NCI-H2196 treated with DMSO at 0.1 percent for 48 hours (cell line): ENCODE measurements at regions not wholly inside any gene's neighbourhood (a gene's known extent, or its start where the extent isn't known, plus 50 kb on each side); places are given as distances from the start of the nearest gene placed in this dataset.
A peak's percentile ranks its signal among the peaks of the same experiment; 100 is the strongest.

Experiments
- DNase-seq: peaks from one replicate; lab custom pipeline; 2025; ENCODE audit not compliant: unreplicated experiment; lab: John Stamatoyannopoulos, UW

DNA sequence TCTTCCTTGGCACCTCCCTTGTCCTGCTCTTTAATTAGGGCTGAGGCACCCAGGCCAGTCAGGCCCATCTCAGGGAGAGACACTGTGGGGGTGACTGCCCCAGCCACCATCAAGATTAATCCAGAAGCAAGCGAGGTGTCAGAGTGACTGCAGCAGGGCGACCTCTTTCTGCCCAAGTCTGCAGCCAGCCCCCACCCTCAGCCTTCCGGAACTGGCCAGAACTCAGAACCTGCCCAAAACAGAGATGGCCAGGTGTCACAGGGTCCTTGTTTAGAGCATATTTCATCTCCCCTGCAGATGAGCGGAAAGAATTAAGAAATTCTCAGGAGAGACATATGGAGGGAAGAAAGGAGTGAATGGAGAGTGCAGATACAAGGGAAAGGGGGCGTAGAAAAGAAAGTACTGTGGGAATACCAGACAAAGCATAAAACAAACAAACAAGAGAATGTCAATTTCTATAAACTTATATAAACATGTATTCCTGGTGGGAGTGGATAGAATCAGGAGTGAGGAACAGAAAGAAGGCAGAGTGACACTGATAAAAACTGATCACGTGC lies 188.8 kb upstream of the NRP1 start:
- DNase-seq, result no peak

DNA sequence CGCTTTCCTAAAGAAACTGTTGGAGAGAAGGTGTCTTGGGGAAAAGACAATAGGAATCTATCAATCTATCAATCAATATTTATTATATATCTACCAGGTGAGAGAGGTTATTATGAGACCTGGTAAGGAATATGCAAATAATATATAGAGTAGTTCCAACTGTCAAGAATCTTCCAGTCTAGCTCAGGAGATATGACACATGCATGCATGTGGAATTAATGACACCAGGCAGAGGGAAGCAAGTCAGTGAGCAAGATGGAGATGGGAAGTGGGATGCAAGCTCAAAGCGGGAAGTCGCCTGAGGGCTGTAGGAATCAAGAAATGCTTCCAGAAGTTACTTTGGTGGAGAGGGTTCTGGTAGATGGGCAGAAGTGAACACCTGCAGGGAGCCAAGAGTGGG lies 187.4 kb upstream of the NRP1 start:
- no peak for DNase-seq

DNA sequence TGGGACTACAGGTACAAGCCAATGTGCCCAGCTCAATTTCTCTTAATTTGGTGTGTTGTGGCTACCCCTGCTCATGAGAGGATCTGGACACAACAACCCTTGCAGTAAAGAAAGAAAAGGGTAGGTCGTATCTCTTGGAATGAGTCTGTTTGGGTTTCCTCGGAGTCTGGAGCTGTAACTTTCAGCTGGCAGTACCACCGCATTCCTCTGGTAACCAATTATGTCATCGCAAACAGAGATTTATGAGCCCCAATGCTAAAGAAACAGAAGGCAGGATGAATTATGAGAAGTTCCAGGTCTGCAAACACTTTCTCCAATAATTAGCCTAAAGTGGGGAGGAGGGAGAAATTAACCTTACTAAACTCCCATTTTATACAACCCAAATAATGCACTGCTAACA lies 186.6 kb upstream of the NRP1 start:
- DNase-seq, result no peak

DNA sequence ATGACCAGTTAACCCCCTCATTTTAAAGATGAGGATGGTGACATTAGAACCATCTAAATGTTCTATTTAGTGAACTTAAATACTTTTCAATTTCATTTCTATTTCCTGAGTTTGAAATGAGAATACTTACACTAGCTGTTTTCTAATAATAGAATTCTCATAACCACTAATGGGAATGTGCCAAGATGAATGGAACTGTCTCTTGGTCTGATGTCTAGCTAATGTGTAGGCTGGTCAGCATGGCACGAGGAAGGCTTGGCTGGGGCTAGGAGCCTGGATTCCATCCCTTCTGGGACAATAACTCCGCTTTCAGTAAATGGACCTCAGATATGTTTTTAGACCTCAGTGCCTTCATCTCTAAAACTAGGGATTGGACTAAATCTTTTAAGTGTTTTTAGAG lies 185.8 kb upstream of the NRP1 start:
- no peak for DNase-seq

GRCh38 chr10:33519130-33519860 lies 184.8 kb upstream of the NRP1 start:
- DNase-seq, result no peak

- DNase-seq, result no peak
Observed at GRCh38 chr10:33510206-33510605, 175.7 kb upstream of the NRP1 start.

DNA sequence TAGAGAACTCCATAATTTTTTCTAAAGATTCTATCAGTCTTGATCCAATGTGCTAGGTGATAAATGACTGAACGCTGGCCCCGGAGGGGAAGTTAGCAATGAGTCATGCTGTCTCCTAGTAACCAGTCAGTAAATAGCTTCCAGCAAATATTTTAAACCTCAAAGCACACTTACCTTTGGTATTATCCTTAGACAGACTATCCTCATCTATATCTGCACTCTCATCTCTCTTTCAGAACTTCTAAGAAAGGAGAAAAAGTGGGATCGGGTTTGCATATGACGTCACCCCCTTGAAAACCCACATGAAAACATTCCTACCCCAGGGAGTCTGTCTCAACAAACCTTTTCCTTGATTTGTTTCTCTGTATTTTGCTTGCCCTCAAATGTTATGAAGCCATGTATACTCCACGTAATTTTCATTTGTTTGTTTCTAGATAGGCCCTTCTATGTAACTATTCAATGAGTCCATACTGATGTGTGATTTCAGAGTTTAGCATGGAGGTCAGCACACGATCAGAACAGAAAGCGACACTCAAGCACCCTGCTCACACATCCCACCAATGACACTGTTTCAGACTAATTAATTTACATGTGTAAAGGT lies 174.9 kb upstream of the NRP1 start:
- DNase-seq, result peak; percentile 18

DNA sequence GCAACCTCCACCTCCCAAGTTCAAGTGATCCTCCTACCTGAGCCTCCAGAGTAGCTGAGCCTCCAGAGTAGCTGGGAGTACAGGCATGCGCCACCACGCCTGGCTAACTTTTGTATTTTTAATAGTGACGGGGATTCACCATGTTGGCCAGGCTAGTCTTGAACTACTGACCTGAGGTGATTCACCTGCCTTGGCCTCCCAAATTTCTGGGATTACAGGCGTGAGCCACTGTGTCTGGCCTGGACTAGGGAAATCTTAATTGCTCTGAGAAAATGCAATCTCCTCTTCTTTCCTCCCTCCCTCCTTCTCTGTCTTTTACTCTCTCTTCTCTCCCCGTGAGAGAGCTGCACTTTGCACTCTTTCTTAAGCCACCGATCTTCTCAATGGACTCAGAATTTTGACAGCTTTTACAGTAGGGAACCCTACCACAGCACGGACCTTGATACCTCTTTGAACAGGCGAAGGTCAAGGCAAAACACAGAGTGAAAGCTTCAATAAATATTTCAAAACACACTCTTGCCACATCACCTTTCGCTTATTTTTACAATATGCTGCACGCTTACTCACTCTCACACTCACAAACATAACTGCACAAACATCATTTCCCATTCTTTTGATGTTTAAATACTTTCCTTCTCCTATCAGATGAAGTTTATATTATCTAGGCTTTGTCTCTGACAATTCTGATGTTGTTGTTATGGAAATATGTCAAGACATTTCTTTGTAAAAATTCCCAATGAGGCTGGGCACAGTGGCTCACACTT lies 173.4 kb upstream of the NRP1 start:
- DNase-seq, result no peak

DNA sequence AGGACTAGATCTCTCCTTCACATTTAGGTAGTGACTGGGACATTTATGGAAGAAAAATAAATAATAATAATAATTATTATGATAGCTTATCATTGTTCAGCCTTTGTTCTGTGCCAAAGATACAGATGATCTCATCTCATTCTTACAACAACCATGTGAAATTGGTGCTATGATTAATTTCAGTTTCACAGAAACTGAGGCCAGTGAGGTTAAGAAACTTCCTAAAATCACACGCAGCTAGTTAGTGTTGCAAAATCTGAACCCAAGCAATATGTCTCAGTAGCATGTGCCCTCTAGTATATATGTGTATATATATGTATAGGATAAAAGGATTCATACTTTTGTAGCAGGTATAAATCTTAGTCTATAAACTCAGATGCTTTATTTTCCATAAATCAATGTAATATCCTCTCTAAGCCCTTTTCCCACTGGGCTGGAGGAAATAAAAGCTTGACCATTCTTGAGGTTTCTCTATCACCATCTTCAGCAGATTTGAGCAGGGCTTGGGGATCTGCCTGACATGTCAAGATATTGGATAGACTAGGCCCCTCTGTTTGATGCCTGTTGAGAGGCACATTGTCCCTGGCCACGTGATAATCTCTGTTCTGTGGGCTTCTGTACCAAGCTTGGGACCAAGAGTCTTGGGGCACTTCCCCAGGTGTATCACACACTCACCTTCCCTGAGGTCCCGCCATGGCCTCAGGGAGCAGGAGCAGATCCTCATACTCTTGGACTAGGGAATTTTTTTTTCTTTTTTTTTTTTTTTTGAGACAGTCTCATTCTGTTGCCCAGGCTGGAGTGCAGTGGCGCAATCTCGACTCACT lies 172.6 kb upstream of the NRP1 start:
- no peak for DNase-seq

- DNase-seq, result no peak
Observed at GRCh38 chr10:33506391-33506790, 171.9 kb upstream of the NRP1 start.

DNA sequence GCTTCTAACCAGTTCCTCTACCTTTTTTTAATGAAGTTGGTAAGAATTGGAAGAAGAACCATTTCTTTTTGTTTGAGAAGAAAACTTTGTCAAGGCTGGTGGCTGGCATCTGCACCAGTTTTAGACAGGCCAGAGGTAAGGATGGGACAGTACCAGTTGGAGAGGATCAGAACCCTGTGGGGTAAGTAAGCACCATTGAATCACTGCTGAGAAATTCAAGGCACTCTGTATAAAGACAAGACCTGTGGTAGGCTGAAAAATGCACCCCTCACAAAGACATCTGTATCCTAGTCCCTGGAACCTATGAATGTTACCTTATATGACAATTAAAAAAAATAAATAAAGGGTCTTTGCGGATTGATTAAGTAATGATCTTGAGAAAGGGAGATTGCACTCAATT lies 166.7 kb upstream of the NRP1 start:
- no peak for DNase-seq

DNA sequence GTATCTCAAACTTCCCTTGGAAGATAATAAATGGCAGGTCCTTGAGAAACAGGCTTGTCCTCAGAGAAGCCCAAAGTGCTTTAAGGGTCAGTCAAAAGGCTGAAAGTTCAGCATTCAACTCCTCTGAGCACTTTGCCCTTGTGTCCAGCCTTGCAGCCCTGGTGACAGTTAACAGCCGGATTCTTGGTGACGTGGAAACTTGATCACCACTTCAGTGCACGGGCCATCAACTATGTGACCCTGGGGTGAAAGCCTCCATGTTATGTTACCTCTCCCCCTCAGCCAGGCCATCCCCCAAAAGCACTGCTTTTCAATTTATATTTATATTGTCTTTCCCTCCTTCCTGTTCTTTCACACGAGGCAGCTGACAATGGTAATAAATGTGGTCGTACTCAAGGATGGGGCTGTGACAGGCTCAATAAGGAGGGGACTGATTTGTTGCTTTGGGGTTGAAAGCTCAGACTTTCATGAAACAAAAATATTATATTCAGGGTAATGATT lies 164.0 kb upstream of the NRP1 start:
- no peak for DNase-seq

- DNase-seq, result no peak
Observed at GRCh38 chr10:33497338-33497737, 162.9 kb upstream of the NRP1 start.

GRCh38 chr10:33496096-33496495 lies 161.6 kb upstream of the NRP1 start:
- no peak for DNase-seq

DNA sequence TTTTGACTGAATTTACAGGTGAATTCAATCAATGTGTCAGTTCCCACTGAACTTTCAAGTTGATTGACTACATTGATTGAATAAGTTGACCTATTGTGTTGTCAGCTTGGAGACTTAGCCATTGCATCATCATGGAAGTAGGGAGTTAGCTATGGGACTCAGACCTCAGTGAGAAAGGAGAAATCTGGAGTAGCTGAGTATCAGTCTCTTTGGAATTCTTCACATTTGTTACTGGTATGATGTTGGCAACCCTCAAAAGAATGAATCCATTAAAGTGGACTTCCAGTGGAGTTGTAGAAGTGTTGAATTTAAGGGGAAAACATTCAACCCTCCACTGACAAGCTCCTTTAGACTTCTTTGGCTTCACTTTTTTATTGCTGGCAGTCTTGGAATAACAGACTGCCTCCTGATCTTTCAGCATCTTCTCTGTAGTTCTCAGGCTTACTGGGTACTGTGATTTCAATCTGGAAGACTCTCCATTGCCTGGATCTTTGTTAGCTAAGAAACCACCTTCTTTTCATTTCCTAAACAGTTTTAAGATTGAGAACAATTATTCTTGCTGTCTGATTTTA lies 160.3 kb upstream of the NRP1 start:
- no peak for DNase-seq

GRCh38 chr10:33493978-33494377 lies 159.5 kb upstream of the NRP1 start:
- no peak for DNase-seq

GRCh38 chr10:33493497-33493896 lies 159.0 kb upstream of the NRP1 start:
- DNase-seq, result no peak

- DNase-seq, result no peak
Observed at GRCh38 chr10:33492701-33493345, 158.4 kb upstream of the NRP1 start.

- DNase-seq, result no peak
Observed at GRCh38 chr10:33489501-33490176, 155.2 kb upstream of the NRP1 start.
